Thyroid gland (tissue), 4 donors: ENCODE measurements at regions not wholly inside any gene's neighbourhood (a gene's known extent, or its start where the extent isn't known, plus 50 kb on each side); places are given as distances from the start of the nearest gene placed in this dataset.
"Not testable (repeated sequence)": the region's sequence is repeated elsewhere in the genome, so short reads cannot be mapped to it uniquely, and the experiment has no call there.

Source experiments
- POLR2A ChIP-seq, 2 donors: fragments of 450-650 bp; IDR thresholded peaks; one replicate each; pipeline ENCODE4 v1.6.1; 2017; ENCODE audit warnings: antibody characterized with exemption in 2 of 2, mild to moderate bottlenecking in 2 of 2, moderate library complexity in 1 of 2
- TF ChIP-seq, protein P1 (sequence below), 6 experiments: fragments of 200-600 bp in 3 of 6; fragments of 450-650 bp in 3 of 6; sonication (generic) in 3 of 6; IDR thresholded peaks; one replicate each; pipeline ENCODE4 v1.5.1; 2016 to 2019; ENCODE audit warnings: antibody characterized with exemption in 6 of 6, mild to moderate bottlenecking in 2 of 6, inconsistent platforms in 1 of 6, moderate library complexity in 1 of 6

DNA sequence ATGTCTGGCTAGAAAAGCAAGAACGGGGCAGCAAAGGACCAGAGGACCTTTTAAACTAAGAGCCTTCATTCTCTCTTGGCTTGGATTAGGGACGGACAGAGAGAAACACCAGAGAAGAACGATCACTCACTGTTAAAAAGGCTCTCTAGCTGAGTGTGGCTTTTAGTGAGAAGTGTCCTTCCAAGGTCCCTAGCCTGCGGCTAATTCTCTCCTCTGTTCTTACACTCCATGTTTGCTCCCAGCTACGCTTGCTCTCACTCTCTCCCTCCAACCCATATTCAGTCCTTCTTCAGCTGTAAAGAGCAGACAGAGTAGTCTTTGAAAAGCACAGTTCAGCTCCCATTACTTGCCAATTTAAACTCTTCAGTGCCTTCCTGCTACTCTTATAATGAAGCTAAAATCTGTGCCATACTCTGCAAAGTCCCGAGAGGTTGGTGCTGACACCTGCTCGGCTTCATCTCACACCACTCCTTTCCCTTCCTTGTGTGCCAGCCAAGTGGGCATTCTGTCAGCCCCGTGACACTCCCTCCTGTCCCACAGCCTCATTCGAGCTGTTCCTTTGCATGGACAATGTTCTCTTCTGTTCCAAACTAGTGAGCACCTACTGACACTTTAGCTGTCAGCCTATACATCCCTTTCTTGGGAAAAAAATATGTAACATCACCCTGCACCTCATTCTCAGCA is 136.0 kb downstream of the ATP6V0E2 start:
- TF ChIP-seq, protein P1, sequence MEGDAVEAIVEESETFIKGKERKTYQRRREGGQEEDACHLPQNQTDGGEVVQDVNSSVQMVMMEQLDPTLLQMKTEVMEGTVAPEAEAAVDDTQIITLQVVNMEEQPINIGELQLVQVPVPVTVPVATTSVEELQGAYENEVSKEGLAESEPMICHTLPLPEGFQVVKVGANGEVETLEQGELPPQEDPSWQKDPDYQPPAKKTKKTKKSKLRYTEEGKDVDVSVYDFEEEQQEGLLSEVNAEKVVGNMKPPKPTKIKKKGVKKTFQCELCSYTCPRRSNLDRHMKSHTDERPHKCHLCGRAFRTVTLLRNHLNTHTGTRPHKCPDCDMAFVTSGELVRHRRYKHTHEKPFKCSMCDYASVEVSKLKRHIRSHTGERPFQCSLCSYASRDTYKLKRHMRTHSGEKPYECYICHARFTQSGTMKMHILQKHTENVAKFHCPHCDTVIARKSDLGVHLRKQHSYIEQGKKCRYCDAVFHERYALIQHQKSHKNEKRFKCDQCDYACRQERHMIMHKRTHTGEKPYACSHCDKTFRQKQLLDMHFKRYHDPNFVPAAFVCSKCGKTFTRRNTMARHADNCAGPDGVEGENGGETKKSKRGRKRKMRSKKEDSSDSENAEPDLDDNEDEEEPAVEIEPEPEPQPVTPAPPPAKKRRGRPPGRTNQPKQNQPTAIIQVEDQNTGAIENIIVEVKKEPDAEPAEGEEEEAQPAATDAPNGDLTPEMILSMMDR (IDR thresholded peaks at IDR 0.05) = not testable (repeated sequence)
- not testable (repeated sequence) for TF ChIP-seq POLR2A (IDR thresholded peaks at IDR 0.05)
